GM20000 (cell line): ENCODE measurements at regions not wholly inside any gene's neighbourhood (a gene's known extent, or its start where the extent isn't known, plus 50 kb on each side); places are given as distances from the start of the nearest gene placed in this dataset.

Source experiments
- DNase-seq: peaks from one replicate; pipeline ENCODE4 v3.0.0; 2012; ENCODE audit warnings: low spot score
- TF ChIP-seq, protein P1 (sequence below): IDR thresholded peaks from 2 replicates; pipeline ENCODE4 v1.5.1; 2012; ENCODE audit warnings: mild to moderate bottlenecking, control low read depth; ENCODE audit errors: extremely low read depth, missing control alignments

DNA sequence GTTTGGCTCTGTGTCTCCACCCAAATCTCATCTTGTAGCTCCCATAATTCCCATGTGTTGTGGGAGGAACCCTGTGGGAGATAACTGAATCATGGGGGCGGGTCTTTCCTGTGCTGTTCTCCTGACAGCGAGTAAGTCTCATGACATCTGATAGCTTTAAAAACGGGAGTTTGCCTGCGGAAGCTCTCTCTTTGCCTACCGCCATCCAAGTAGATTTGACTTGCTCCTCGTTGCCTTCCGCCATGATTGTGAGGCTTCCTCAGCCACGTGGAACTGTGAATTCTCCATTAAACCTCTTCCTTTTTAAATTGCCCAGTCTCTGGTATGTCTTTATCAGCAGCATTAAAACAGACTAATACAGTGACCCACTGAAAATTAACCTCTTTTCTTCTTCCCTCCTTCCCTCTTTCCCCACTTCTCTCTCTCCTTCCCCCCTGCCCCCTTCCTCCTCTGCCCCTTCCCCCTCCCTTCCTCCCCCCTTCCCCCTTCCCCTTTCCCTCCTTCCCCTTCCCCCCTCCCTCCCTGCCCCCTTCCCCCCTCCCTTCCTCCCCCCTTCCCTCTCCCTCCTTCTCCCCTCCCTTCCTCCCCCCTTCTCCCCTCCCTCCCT is 818.8 kb downstream of the SLC4A3 start:
- DNase-seq = no peak
- TF ChIP-seq, protein P1, sequence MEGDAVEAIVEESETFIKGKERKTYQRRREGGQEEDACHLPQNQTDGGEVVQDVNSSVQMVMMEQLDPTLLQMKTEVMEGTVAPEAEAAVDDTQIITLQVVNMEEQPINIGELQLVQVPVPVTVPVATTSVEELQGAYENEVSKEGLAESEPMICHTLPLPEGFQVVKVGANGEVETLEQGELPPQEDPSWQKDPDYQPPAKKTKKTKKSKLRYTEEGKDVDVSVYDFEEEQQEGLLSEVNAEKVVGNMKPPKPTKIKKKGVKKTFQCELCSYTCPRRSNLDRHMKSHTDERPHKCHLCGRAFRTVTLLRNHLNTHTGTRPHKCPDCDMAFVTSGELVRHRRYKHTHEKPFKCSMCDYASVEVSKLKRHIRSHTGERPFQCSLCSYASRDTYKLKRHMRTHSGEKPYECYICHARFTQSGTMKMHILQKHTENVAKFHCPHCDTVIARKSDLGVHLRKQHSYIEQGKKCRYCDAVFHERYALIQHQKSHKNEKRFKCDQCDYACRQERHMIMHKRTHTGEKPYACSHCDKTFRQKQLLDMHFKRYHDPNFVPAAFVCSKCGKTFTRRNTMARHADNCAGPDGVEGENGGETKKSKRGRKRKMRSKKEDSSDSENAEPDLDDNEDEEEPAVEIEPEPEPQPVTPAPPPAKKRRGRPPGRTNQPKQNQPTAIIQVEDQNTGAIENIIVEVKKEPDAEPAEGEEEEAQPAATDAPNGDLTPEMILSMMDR = no peak

- no peak for DNase-seq
- TF ChIP-seq, protein P1 = no peak
These were observed 823.4 kb downstream of the SLC4A3 start for GRCh38 chr2:220450846-220451245.

GRCh38 chr2:220451438-220451837 is 824.0 kb downstream of the SLC4A3 start:
- TF ChIP-seq, protein P1 = no peak
- no peak for DNase-seq

DNA sequence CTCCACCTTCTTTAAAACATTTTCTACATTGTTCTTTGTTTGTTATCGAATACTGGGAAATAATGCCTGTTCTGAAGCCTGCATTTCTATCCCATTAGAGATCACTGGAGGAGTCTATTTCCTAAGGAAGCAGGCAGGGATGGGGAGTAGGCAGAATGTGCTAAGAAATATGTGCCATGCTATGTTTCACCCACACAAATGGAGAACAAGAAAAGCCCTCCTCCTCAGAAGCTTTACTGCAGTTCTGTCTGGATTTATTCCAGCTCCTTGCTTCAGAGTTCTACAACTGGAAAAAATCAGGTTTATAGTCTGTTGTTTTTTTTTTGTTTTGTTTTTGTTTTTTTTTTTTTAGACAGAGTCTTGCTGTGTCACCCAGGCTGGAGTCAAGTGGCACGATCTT is 825.1 kb downstream of the SLC4A3 start:
- TF ChIP-seq, protein P1 = no peak
- no peak for DNase-seq

DNA sequence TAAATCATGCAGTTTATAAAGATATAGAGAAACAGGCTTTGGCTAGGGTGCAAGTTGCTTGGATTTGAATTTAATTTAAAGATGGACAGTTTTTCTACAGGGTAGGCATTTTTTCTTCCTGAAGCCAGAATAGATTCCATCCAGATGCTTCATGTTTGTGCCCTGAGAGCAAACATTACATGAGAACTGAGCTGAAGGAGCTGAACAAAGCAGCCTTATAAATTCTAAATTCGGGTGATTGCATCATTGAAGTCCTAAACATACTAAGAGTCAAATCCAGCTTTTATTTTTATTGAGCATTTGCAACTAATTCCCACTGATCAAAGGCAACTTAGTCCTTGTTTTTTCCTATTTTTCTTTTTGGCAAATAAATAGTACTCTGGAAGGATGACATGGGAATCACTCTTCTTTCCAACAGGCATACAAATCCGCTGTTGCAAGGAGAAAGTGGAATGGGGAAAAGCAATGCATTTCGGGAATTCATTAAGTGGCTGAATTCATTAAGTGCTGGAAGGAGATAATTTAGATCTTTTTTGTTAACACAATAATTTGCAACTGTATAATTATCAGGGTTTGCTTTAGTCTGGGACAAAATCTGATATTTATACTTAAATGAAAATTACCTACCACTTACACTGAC is 828.0 kb downstream of the SLC4A3 start:
- no peak for DNase-seq
- TF ChIP-seq, protein P1 = no peak

DNA sequence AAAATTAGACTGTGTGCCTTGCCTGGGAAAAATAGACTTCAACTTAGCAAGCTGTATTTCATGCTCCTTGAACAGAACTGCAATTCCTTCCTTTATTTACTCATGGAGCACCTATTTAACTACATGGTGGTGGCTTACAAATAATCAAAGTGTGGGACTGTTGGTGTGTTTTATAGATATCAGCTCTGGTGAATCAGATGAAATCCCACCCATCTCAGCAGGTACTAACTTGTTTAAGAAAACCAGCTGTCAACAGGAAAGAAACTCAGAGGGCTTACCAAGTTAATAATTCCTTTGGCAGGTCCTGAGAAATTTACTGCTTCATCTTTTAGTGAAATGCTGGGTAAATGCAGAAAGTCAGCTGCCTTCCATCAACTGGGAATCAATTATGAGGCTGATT is 830.6 kb downstream of the SLC4A3 start:
- DNase-seq = no peak

More for the DNA sequence above, 830.6 kb downstream of the SLC4A3 start:
- TF ChIP-seq, protein P1 = no peak
